Hepatocyte (in vitro differentiated cells): ENCODE measurements at regions not wholly inside any gene's neighbourhood (a gene's known extent, or its start where the extent isn't known, plus 50 kb on each side); places are given as distances from the start of the nearest gene placed in this dataset.
"Not testable (repeated sequence)": the region's sequence is repeated elsewhere in the genome, so short reads cannot be mapped to it uniquely, and the experiment has no call there.

Experiments used
- CTCF ChIP-seq: fragments of 200-600 bp; sonication (generic); IDR thresholded peaks from 2 replicates; pipeline ENCODE4 v1.5.1; 2016; ENCODE audit warnings: antibody characterized with exemption, mild to moderate bottlenecking; ENCODE audit not compliant: poor library complexity
- EZH2 ChIP-seq: fragments of 200-600 bp; sonication (generic); IDR thresholded peaks from 2 replicates; pipeline ENCODE4 v1.6.1; 2016; ENCODE audit warnings: antibody characterized with exemption, mild to moderate bottlenecking, borderline replicate concordance
- EZH2phosphoT487 ChIP-seq: fragments of 200-600 bp; sonication (generic); IDR thresholded peaks from one replicate; pipeline ENCODE4 v1.6.1; 2018; ENCODE audit warnings: antibody characterized with exemption, mild to moderate bottlenecking, low read depth, moderate library complexity; ENCODE audit not compliant: unreplicated experiment, severe bottlenecking

- TF ChIP-seq CTCF, EZH2, EZH2phosphoT487: not testable (repeated sequence)
These were observed 2287.3 kb upstream of the TPTE start for GRCh38 chr21:8234059-8234458.
